ENCODE measurements at regions not wholly inside any gene's neighbourhood (a gene's known extent, or its start where the extent isn't known, plus 50 kb on each side); places are given as distances from the start of the nearest gene placed in this dataset.
"Not testable (repeated sequence)": the region's sequence is repeated elsewhere in the genome, so short reads cannot be mapped to it uniquely, and the experiment has no call there.

DNA sequence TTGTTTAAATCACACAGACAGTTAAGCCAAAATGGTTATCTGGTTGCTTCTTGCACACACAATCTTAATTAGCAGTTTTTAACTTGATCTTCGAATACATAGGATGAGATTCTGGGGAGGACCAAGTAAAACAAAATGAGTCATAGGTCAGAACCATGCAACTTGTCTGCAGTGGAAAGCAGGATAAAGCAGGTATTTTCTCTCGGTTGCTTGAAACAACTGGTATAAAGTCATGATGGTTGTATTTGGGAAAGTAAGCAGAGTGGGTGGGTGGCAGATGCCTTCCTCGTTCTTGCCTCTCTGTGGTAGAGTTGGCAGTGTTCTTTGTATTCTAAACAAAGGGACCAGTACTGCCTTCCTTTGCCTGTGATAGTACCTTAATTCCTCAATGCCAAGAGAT is 167.0 kb downstream of the COG6 start:
- Mint-ChIP-seq H3K27me3 (no peaks in the 10 kb centered on the region), H3K4me3 (no peak overlapping the region), H3K9me3 (peaks cover 4% of the 10 kb centered on the region), H3K36me3 (ENCODE audit: low read depth) (no peaks in the 10 kb centered on the region), H3K4me1 (peaks cover 27% of the 10 kb centered on the region), H3K27ac (no peak overlapping the region)
- no peak for DNase-seq
- ChIA-PET CTCF (interaction anchor here (0.6 kb wide), 1 partner anchor 56 kb away, joined by 6 read pairs; no protein-coding TSS in a partner anchor), POLR2A (no interaction called here)

DNA sequence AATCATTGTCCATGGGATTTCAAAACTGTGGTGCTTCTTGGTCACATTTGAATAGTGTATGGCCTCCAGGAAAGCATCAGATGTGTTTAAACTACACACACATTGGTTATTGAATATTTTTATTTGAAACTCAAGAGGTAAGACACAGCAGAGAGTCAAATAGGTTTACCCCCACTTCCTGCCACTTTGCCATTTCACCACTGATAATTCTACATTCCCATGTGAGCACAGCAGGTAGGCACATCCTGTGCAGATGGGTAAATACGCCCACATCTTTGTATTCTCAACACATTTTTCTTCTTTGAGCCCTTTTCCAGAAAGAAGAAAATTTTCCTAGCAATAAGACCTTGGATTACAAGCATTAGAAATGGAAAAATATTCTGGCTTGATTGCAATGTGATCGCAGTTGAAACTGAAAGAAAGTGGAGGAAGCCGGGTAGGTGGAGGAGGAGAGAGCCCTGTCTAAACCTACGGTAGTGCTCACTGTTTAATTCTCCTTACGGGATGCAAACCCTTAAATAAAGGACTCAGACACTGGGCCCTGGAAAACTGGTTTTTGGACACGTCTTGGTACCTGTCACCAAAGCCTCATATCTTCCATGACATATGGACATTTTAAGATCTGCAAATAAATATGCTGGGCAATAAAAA is 167.7 kb downstream of the COG6 start:
- ChIA-PET CTCF (no interaction called here), POLR2A (no interaction called here)
- DNase-seq, result no peak
- H3K27me3 Mint-ChIP-seq, result no peaks in the 10 kb centered on the region
- peak overlapping the region; percentile 37 for H3K27ac Mint-ChIP-seq
- H3K4me1 Mint-ChIP-seq, result peaks cover 27% of the 10 kb centered on the region
- H3K4me3 Mint-ChIP-seq, result peak overlapping the region; percentile 41
- peaks cover 4% of the 10 kb centered on the region for H3K9me3 Mint-ChIP-seq
- no peaks in the 10 kb centered on the region for H3K36me3 Mint-ChIP-seq (ENCODE audit: low read depth)

DNA sequence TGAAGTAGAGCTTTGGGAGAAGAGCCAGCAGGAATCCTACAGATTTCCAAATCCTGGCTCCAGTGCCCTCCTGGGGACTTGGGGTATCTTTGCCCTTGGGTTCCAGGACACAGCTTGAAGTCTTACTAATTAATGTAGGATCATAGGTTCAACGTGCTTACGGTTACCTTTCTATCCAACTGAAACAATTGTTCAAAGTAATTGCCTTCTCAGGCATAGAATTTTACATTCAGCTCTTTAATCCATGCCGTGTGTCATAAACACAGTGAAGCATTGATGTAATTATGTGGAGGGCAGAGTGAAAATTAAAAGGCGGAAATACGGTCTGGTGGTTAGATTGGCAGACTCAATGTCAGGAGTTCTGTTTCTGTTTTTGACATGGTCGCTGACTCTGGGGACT is 170.4 kb downstream of the COG6 start:
- POLR2A ChIA-PET, result interaction anchor here (0.6 kb wide), 1 partner anchor 570 kb away, joined by 3 read pairs; no protein-coding TSS in a partner anchor
- CTCF ChIA-PET, result no interaction called here
- H3K27ac Mint-ChIP-seq, result no peak overlapping the region
- no peaks in the 10 kb centered on the region for H3K36me3 Mint-ChIP-seq (ENCODE audit: low read depth)
- no peaks in the 10 kb centered on the region for H3K27me3 Mint-ChIP-seq
- peaks cover 27% of the 10 kb centered on the region for H3K4me1 Mint-ChIP-seq
- H3K4me3 Mint-ChIP-seq, result no peak overlapping the region
- DNase-seq, result no peak
- peaks cover 11% of the 10 kb centered on the region for H3K9me3 Mint-ChIP-seq

DNA sequence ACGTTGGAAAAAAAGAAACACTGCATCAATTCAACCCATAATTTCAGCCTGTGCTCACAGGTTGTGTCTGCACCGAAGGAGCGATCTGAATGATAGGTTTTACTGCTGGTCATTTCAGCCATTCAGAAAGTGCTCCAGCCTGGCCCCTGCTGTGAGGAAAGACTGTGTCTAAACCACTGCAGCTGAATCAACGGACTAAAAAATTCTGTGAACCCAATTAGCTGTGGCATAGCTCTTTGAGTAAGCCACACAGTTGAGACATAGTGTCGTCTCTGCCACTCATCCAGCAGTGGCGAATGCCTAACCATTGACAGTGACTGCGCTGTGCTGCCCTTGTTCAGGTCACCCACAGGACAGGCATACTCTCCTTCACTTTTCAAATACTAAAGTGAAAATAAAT is 179.8 kb downstream of the COG6 start:
- ChIA-PET POLR2A (no interaction called here), CTCF (no interaction called here)
- Mint-ChIP-seq H3K4me3 (no peak overlapping the region), H3K27me3 (no peaks in the 10 kb centered on the region), H3K36me3 (ENCODE audit: low read depth) (no peaks in the 10 kb centered on the region), H3K9me3 (no peaks in the 10 kb centered on the region), H3K4me1 (no peaks in the 10 kb centered on the region), H3K27ac (no peak overlapping the region)
- no peak for DNase-seq

DNA sequence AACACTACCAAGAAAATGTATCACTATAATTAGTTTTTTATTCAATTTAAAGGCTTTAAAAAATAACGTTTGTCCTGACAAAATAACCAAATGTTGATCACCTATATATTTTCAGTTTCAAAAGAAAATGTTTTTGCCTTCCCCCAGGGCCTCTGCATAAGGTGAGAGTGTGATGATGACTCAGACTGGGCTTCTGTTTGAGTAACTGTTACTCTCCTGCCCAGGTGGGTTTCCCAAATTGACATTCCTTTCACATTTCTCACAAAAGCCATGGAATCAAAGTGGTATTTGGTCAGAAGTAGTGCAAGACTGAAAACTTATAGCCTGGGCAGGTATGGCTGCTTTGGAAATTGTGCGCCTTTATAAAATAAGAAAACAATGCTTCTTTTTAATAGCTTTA is 180.6 kb downstream of the COG6 start:
- H3K27ac Mint-ChIP-seq, result no peak overlapping the region
- no peaks in the 10 kb centered on the region for H3K36me3 Mint-ChIP-seq (ENCODE audit: low read depth)
- no peak overlapping the region for H3K4me3 Mint-ChIP-seq
- H3K9me3 Mint-ChIP-seq, result no peaks in the 10 kb centered on the region
- CTCF ChIA-PET, result no interaction called here
- H3K27me3 Mint-ChIP-seq, result no peaks in the 10 kb centered on the region
- POLR2A ChIA-PET, result no interaction called here
- no peaks in the 10 kb centered on the region for H3K4me1 Mint-ChIP-seq
- no peak for DNase-seq

DNA sequence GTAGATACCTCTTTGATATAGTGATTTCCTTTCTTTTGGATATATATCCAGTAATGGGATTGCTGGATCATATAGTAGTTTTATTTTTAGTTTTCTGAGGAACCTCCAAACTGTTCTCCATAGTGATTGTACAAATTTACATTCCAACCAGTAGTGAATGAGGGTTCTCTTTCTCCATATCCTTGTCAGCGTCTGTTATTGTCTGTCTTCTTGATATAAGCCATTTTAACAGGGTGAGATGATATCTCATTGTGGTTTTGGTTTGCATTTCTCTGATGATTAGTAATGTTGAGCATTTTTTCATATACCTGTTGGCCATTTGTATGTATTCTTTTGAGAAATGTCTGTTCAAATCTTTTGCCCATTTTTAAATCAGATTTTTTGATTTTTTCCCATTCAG is 182.4 kb downstream of the COG6 start:
- H3K36me3 Mint-ChIP-seq (ENCODE audit: low read depth); CTCF ChIA-PET; H3K9me3 Mint-ChIP-seq; H3K27me3 Mint-ChIP-seq; H3K4me3 Mint-ChIP-seq; POLR2A ChIA-PET; H3K27ac Mint-ChIP-seq; H3K4me1 Mint-ChIP-seq; DNase-seq: not testable (repeated sequence)

DNA sequence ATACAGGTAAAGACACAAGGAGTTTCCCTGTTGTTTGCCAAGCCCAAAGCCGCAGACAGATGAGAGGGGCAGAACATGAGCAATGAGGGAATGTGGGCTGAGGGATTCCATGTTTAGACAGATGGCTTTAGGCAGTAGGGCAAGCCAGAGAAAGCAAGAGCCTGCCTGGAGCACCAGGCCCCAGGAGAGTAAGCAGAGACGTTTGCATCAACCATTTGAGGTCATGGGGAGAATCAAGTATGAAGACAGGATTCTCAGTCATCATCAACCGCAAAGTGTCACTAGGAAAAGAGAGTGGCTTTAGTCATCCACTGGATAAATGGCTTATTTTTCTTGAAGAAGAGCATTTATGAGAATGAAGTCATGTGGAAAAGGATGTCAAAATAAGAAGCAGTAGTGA is 184.7 kb downstream of the COG6 start:
- CTCF ChIA-PET, result no interaction called here

DNA sequence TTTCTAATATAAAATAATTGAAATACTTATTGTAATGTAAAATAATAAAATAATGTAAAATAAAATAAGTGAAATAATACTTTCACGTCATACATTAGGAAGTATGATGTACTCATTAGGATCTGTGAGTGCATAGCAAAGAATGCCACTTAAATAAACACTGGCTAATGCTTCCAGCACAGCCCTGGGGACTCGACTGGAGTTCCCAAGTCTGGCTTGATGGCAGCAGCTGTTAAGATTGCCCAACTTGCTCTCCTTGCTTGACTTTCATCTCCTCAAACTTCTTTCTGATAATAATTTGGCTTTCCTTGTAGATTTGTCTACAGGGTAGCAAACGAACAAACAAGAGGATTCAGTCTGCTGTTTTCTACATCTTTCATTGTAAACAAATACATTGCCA is 191.9 kb downstream of the COG6 start:
- CTCF ChIA-PET, result no interaction called here
- Mint-ChIP-seq H3K4me1 (no peaks in the 10 kb centered on the region), H3K36me3 (ENCODE audit: low read depth) (no peaks in the 10 kb centered on the region), H3K27ac (no peak overlapping the region), H3K27me3 (no peaks in the 10 kb centered on the region), H3K4me3 (no peak overlapping the region), H3K9me3 (peaks cover 13% of the 10 kb centered on the region)
- POLR2A ChIA-PET, result no interaction called here
- no peak for DNase-seq

More for the DNA sequence above, 184.7 kb downstream of the COG6 start:
- Mint-ChIP-seq H3K27me3 (no peaks in the 10 kb centered on the region), H3K4me3 (no peak overlapping the region), H3K27ac (no peak overlapping the region), H3K36me3 (ENCODE audit: low read depth) (no peaks in the 10 kb centered on the region), H3K9me3 (no peaks in the 10 kb centered on the region), H3K4me1 (no peaks in the 10 kb centered on the region)
- no peak for DNase-seq
- POLR2A ChIA-PET, result no interaction called here

DNA sequence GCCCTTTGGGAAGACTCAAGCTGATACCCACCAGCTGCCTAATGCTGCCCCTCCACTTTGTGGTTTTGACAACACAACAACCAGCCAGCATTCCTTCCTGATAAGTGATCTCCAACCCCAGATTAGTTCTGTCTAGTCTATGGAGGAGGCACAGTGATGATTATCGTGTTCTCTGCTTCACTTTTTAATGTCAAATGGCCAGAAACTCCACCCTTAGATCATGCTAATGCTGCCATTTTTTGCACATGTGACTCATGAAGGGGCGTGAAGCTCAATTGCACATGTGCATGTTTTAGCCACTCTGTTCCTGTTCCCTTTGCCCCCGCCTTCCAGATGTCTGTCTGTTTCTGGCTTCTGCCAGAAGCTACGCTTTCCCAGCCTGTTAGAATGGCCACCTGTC is 199.8 kb downstream of the COG6 start:
- no peak for DNase-seq
- no peak overlapping the region for H3K27ac Mint-ChIP-seq
- no peaks in the 10 kb centered on the region for H3K4me1 Mint-ChIP-seq
- H3K36me3 Mint-ChIP-seq (ENCODE audit: low read depth), result no peaks in the 10 kb centered on the region
- H3K27me3 Mint-ChIP-seq, result no peaks in the 10 kb centered on the region
- no peak overlapping the region for H3K4me3 Mint-ChIP-seq
- ChIA-PET POLR2A (no interaction called here), CTCF (interaction anchor here (0.5 kb wide), 1 partner anchor 10 kb away, joined by 4 read pairs; no protein-coding TSS in a partner anchor)
- H3K9me3 Mint-ChIP-seq, result peaks cover 13% of the 10 kb centered on the region

DNA sequence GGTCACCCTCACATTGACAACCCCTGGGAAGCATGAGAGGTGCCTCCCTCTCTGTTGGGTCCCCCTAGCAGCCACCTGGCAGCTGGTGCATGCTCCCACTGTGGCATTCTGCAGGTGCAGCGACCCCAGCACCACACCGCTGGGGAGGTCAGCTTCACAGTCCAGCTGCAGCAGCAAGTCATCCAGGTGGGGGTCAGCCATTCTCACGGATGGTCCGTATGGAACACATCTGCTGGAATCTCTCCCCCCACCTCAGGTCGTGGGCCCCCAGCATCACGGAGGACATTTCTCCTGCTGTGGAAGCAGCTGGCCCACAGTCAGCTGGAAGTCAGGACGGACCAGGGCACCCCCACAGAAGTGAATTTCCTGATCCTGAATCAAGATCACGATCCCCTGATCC is 201.3 kb downstream of the COG6 start:
- Mint-ChIP-seq H3K4me1 (no peaks in the 10 kb centered on the region), H3K4me3 (no peak overlapping the region), H3K9me3 (peaks cover 8% of the 10 kb centered on the region), H3K27me3 (peaks cover 2% of the 10 kb centered on the region), H3K27ac (no peak overlapping the region), H3K36me3 (ENCODE audit: low read depth) (no peaks in the 10 kb centered on the region)
- DNase-seq, result no peak
- POLR2A ChIA-PET, result no interaction called here
- CTCF ChIA-PET, result interaction anchor here (1.6 kb wide), 1 partner anchor 28 kb away, joined by 3 read pairs; no protein-coding TSS in a partner anchor

DNA sequence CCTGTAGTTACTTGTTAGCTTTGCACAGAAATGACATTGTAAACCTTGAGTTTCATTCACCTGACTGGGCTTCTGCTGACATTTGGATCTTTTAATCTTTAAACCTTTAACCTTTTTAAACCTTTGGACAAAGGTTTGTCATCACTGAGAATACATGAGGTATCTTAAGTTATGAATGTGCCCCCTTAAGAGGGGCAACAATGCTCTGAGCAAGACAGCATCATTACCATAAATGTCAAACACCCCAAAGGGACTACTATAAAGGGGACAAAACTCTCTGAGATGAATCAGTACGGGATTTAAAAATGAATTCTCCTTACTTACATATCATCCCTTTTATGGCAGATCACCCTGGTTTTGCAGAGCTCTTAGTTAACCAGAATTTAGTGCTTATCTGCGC is 203.3 kb downstream of the COG6 start:
- H3K9me3 Mint-ChIP-seq, result no peaks in the 10 kb centered on the region
- H3K36me3 Mint-ChIP-seq (ENCODE audit: low read depth), result no peaks in the 10 kb centered on the region
- peaks cover 2% of the 10 kb centered on the region for H3K27me3 Mint-ChIP-seq
- ChIA-PET CTCF (no interaction called here), POLR2A (no interaction called here)
- H3K27ac Mint-ChIP-seq, result no peak overlapping the region
- H3K4me1 Mint-ChIP-seq, result no peaks in the 10 kb centered on the region
- no peak for DNase-seq
- no peak overlapping the region for H3K4me3 Mint-ChIP-seq

DNA sequence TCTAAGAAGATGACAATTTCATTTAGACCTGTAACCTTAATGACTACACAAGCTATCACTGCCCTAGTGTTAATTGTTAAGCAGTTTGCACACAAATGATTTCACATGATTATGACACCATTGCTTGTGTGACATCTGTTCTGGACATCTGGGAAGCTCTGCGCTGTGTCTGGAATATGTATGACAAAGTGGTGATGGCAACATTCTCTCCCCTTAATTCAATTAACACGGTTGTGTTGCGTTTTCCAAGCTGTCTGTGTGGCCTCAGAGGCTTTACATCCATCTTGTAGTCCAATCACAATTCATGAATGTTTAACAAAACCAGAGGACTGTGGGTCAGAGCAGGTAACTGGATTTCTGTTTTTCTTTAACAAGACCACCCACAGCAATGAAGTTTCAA is 204.4 kb downstream of the COG6 start:
- CTCF ChIA-PET, result no interaction called here
- no peak for DNase-seq
- no peaks in the 10 kb centered on the region for H3K4me1 Mint-ChIP-seq
- peaks cover 2% of the 10 kb centered on the region for H3K27me3 Mint-ChIP-seq
- H3K9me3 Mint-ChIP-seq, result no peaks in the 10 kb centered on the region
- H3K27ac Mint-ChIP-seq, result no peak overlapping the region
- no peaks in the 10 kb centered on the region for H3K36me3 Mint-ChIP-seq (ENCODE audit: low read depth)
- POLR2A ChIA-PET, result interaction anchor here (0.6 kb wide), 1 partner anchor 214 kb away, joined by 3 read pairs; no protein-coding TSS in a partner anchor
- no peak overlapping the region for H3K4me3 Mint-ChIP-seq

DNA sequence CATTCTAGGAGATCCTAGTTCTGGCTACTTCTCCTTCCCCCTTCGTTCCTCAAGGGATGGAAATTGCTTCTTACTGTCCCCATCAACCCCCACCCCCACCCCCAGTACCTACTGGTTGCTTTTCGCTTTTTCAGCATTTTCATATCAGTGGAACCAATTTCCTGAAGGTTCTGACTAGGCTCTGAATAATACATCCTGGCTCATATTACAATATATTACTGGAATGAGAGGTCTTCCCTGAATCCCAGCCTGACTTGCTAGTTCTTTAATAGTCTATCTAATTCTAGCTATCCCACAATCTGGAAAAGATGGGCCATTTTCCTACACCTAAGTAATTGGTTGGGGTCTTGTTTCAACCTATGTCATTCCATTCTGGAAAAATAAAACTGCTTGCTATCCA is 207.4 kb downstream of the COG6 start:
- ChIA-PET POLR2A (no interaction called here), CTCF (no interaction called here)
- DNase-seq, result no peak
- peaks cover 2% of the 10 kb centered on the region for H3K27me3 Mint-ChIP-seq
- no peak overlapping the region for H3K27ac Mint-ChIP-seq
- no peaks in the 10 kb centered on the region for H3K36me3 Mint-ChIP-seq (ENCODE audit: low read depth)
- H3K4me3 Mint-ChIP-seq, result no peak overlapping the region
- peaks cover 2% of the 10 kb centered on the region for H3K9me3 Mint-ChIP-seq
- H3K4me1 Mint-ChIP-seq, result peaks cover 2% of the 10 kb centered on the region

DNA sequence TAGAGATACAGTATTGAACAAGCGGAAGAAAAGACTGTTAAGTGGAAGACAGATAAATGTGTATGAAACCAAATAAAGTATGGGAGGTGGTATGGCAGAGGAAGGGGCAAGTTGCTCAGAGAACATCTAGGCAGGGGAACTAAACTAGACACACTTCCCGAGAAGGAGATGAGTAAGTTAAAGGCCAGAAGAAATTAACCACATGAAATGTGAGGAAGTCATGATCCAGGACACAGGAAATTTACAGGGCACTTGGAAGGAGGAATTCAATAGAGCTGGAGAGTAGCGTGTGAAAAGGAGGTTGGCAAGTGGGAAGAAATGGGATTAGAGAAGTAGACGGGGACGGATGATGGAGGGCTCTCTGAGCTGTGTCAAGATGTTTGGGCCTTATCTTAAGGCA is 208.8 kb downstream of the COG6 start:
- Mint-ChIP-seq H3K4me1 (peaks cover 2% of the 10 kb centered on the region), H3K36me3 (ENCODE audit: low read depth) (no peaks in the 10 kb centered on the region), H3K27me3 (peaks cover 2% of the 10 kb centered on the region), H3K27ac (no peak overlapping the region), H3K9me3 (peaks cover 2% of the 10 kb centered on the region), H3K4me3 (no peak overlapping the region)
- no peak for DNase-seq
- POLR2A ChIA-PET, result interaction anchor here (0.6 kb wide), 1 partner anchor 15 kb away, joined by 3 read pairs; no protein-coding TSS in a partner anchor
- CTCF ChIA-PET, result interaction anchor here (1.4 kb wide), 1 partner anchor 14 kb away, joined by 3 read pairs; no protein-coding TSS in a partner anchor
